DOHH2 (cell line): ENCODE measurements at regions not wholly inside any gene's neighbourhood (a gene's known extent, or its start where the extent isn't known, plus 50 kb on each side); places are given as distances from the start of the nearest gene placed in this dataset.

Source experiments
- H3F3A ChIP-seq: fragments of 200-600 bp; sonication (generic), shearing (Covaris generic); 2 replicates; pipeline ENCODE4 v1.6.0; 2016; ENCODE audit warnings: antibody characterized with exemption, mild to moderate bottlenecking; ENCODE audit not compliant: control insufficient read depth, insufficient read depth
- H3K27ac ChIP-seq: fragments of 200-600 bp; sonication (generic); 2 replicates; pipeline ENCODE4 v1.5.1; 2014; ENCODE audit warnings: low read depth, mild to moderate bottlenecking, low read length, moderate library complexity
- H3K27me3 ChIP-seq: fragments of 200-600 bp; sonication (generic); 2 replicates; pipeline ENCODE4 v1.6.1; 2014; ENCODE audit warnings: mild to moderate bottlenecking, low read length, mixed read lengths; ENCODE audit not compliant: control insufficient read depth
- H3K36me3 ChIP-seq: fragments of 200-600 bp; sonication (generic); 2 replicates; pipeline ENCODE4 v1.6.1; 2014; ENCODE audit warnings: mild to moderate bottlenecking, low read length, moderate library complexity, mixed read lengths; ENCODE audit not compliant: control insufficient read depth
- H3K4me1 ChIP-seq: fragments of 200-600 bp; sonication (generic); 2 replicates; pipeline ENCODE4 v1.6.1; 2014; ENCODE audit warnings: mild to moderate bottlenecking, low read length, mixed read lengths; ENCODE audit not compliant: control insufficient read depth
- H3K4me2 ChIP-seq: fragments of 200-600 bp; sonication (generic); 2 replicates; pipeline ENCODE4 v1.6.0; 2014; ENCODE audit warnings: mild to moderate bottlenecking, low read length, moderate library complexity
- H3K4me3 ChIP-seq: fragments of 200-600 bp; sonication (generic); 2 replicates; pipeline ENCODE4 v1.5.1; 2014; ENCODE audit warnings: mild to moderate bottlenecking, low read length, mixed read lengths
- H3K79me2 ChIP-seq: fragments of 200-600 bp; sonication (generic); 2 replicates; pipeline ENCODE4 v1.6.1; 2014; ENCODE audit warnings: mild to moderate bottlenecking, low read length, mixed read lengths; ENCODE audit not compliant: control insufficient read depth
- H3K9me2 ChIP-seq: fragments of 200-600 bp; sonication (generic); replicated peaks from 2 replicates; pipeline ENCODE4 v1.6.1; 2014; ENCODE audit warnings: mild to moderate bottlenecking, low read length, mixed read lengths; ENCODE audit not compliant: control insufficient read depth
- H3K9me3 ChIP-seq: fragments of 200-600 bp; sonication (generic); 2 replicates; pipeline ENCODE4 v1.6.1; 2014; ENCODE audit warnings: antibody characterized with exemption, low read length, mixed read lengths; ENCODE audit not compliant: control insufficient read depth, insufficient read depth
- H4K20me1 ChIP-seq: fragments of 200-600 bp; sonication (generic); 2 replicates; pipeline ENCODE4 v1.6.0; 2014; ENCODE audit warnings: low read depth, mild to moderate bottlenecking, antibody characterized with exemption, low read length, moderate library complexity; ENCODE audit not compliant: control insufficient read depth, insufficient read depth
- EZH2phosphoT487 ChIP-seq: fragments of 200-600 bp; sonication (generic); IDR thresholded peaks from 2 replicates; pipeline ENCODE4 v1.6.1; 2017; ENCODE audit warnings: borderline replicate concordance, mild to moderate bottlenecking, antibody characterized with exemption, low read length, moderate library complexity, mixed read lengths
- TF ChIP-seq, protein P1 (sequence below): fragments of 200-600 bp; sonication (generic); IDR thresholded peaks from one replicate; pipeline ENCODE4 v1.5.1; 2014; ENCODE audit warnings: antibody characterized with exemption, mild to moderate bottlenecking, low read depth, low read length; ENCODE audit not compliant: poor library complexity, severe bottlenecking

DNA sequence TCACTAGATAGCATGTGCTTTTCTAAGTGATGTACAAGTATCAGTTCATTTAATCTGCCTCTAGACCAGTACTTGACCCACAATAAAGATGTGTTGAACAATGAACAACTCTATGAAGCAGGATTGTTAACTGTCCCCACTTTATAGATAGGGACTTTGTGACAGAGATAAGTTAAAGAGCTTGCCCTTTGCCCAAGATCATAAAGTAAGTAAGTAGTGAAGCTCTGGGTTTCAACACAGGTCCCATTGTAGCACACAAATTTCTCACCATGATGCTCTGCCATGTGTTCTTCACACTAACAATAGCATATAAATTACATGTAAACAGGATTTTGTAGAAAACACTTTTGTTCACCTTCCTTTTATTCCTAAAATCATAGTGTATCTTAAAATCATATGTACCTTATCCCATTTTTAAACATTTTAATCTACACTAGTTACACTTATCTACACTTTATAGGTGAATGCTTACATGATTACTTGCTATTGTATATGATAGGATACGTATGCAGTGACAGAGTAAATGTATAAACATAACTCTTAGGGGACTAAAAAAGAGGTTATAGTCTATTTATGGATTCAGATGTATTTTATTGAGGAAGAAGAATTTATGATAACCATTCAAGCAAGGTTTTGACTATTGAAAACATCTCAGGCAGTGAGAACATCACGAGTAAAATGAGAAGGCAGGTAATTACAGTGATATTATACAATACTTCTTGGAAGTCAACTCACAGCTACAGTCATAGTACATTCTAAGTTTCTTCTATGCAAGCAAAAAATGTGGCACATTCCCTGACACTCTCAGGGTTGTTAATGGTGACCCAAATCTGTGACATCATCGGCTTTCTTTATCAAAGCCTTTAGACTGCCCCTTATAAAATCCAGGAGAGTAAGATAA, 2275.1 kb downstream of the PCDH7 start:
- H3K9me3 ChIP-seq = no peaks in the 10 kb centered on the region
- TF ChIP-seq, protein P1, sequence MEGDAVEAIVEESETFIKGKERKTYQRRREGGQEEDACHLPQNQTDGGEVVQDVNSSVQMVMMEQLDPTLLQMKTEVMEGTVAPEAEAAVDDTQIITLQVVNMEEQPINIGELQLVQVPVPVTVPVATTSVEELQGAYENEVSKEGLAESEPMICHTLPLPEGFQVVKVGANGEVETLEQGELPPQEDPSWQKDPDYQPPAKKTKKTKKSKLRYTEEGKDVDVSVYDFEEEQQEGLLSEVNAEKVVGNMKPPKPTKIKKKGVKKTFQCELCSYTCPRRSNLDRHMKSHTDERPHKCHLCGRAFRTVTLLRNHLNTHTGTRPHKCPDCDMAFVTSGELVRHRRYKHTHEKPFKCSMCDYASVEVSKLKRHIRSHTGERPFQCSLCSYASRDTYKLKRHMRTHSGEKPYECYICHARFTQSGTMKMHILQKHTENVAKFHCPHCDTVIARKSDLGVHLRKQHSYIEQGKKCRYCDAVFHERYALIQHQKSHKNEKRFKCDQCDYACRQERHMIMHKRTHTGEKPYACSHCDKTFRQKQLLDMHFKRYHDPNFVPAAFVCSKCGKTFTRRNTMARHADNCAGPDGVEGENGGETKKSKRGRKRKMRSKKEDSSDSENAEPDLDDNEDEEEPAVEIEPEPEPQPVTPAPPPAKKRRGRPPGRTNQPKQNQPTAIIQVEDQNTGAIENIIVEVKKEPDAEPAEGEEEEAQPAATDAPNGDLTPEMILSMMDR = no peak
- no peak for TF ChIP-seq EZH2phosphoT487

DNA sequence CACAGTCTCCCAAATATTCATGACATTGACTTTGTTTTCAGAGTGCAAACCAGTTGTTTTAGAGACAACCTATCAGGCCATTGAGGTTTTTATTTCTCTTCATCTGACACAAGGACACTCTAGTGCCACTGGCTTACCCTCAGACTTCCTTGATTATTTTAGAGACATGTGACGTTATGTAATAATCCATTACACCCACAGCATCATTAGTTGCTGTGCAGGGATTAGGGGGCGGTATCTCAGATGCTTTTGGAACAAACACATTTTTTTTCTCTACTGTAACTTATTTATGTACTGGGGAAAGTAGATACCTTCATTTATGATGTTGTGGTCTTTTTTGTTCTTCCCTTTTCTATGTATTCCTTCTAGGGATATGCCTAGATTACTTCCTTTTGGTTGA, 2293.1 kb downstream of the PCDH7 start:
- H3K79me2 ChIP-seq = no peaks in the 10 kb centered on the region
- H3K4me1 ChIP-seq = no peaks in the 10 kb centered on the region
- H4K20me1 ChIP-seq = no peaks in the 10 kb centered on the region
- no peaks in the 10 kb centered on the region for H3K27me3 ChIP-seq
- H3K4me2 ChIP-seq = no peak overlapping the region
- no peaks in the 10 kb centered on the region for H3K9me3 ChIP-seq
- H3K9me2 ChIP-seq = no peaks in the 10 kb centered on the region
- no peak overlapping the region for H3K4me3 ChIP-seq
- H3K36me3 ChIP-seq = no peaks in the 10 kb centered on the region
- TF ChIP-seq EZH2phosphoT487 = no peak
- TF ChIP-seq, protein P1 = no peak
- no peak overlapping the region for H3K27ac ChIP-seq
- no peaks in the 10 kb centered on the region for H3F3A ChIP-seq

More for the DNA sequence above, 2275.1 kb downstream of the PCDH7 start:
- Histone ChIP-seq H4K20me1 (no peaks in the 10 kb centered on the region), H3K79me2 (no peaks in the 10 kb centered on the region), H3F3A (no peaks in the 10 kb centered on the region), H3K27ac (no peak overlapping the region), H3K4me2 (no peak overlapping the region), H3K36me3 (no peaks in the 10 kb centered on the region), H3K9me2 (no peaks in the 10 kb centered on the region), H3K4me1 (no peaks in the 10 kb centered on the region), H3K27me3 (no peaks in the 10 kb centered on the region), H3K4me3 (no peak overlapping the region)

- no peaks in the 10 kb centered on the region for H3K9me3 ChIP-seq
- H4K20me1 ChIP-seq = no peaks in the 10 kb centered on the region
- no peaks in the 10 kb centered on the region for H3K9me2 ChIP-seq
- H3K79me2 ChIP-seq = no peaks in the 10 kb centered on the region
- no peaks in the 10 kb centered on the region for H3K27me3 ChIP-seq
- no peak overlapping the region for H3K27ac ChIP-seq
- no peaks in the 10 kb centered on the region for H3F3A ChIP-seq
- no peak overlapping the region for H3K4me3 ChIP-seq
- H3K4me1 ChIP-seq = no peaks in the 10 kb centered on the region
- no peak overlapping the region for H3K4me2 ChIP-seq
- TF ChIP-seq, protein P1 = no peak
- no peak for TF ChIP-seq EZH2phosphoT487
- no peaks in the 10 kb centered on the region for H3K36me3 ChIP-seq
Measured at GRCh38 chr4:33025236-33025635, 2305.1 kb downstream of the PCDH7 start.
